ENCODE measurements at regions not wholly inside any gene's neighbourhood (a gene's known extent, or its start where the extent isn't known, plus 50 kb on each side); places are given as distances from the start of the nearest gene placed in this dataset.

DNA sequence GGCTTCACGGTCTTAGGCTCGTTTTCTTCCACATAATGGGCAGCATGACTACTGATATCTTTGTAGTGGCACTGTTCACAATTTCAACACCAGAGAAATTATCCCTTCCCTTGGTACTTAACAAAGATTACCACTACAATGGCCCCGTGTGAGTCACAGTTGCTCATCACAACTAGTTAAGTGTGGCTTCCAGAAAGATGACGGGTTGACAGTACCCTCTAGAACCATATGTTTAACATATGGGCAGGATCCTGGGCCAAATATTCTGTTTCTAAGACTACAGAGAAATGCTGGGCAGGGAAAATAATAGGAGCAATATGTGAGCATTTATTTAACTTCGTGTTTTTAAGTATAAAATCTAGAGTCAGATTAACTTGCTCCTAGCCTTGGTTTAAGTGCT, 780.1 kb upstream of the LINC00305 start:
- TF ChIP-seq EZH2 (IDR thresholded peaks at IDR 0.05; ENCODE audit: borderline replicate concordance, low read length): no peak
- TF ChIP-seq, protein P1, sequence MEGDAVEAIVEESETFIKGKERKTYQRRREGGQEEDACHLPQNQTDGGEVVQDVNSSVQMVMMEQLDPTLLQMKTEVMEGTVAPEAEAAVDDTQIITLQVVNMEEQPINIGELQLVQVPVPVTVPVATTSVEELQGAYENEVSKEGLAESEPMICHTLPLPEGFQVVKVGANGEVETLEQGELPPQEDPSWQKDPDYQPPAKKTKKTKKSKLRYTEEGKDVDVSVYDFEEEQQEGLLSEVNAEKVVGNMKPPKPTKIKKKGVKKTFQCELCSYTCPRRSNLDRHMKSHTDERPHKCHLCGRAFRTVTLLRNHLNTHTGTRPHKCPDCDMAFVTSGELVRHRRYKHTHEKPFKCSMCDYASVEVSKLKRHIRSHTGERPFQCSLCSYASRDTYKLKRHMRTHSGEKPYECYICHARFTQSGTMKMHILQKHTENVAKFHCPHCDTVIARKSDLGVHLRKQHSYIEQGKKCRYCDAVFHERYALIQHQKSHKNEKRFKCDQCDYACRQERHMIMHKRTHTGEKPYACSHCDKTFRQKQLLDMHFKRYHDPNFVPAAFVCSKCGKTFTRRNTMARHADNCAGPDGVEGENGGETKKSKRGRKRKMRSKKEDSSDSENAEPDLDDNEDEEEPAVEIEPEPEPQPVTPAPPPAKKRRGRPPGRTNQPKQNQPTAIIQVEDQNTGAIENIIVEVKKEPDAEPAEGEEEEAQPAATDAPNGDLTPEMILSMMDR (conservative IDR thresholded peaks at IDR 0.05 in 1 of 2, IDR thresholded peaks at IDR 0.05 in 1 of 2; ENCODE audit: extremely low read depth in 1 of 2, insufficient read depth in 1 of 2, low read depth in 1 of 2, low read length in 2 of 2): no peak

All from mammary epithelial cell (primary cell).